ENCODE measurements at regions not wholly inside any gene's neighbourhood (a gene's known extent, or its start where the extent isn't known, plus 50 kb on each side); places are given as distances from the start of the nearest gene placed in this dataset.

- no peaks in the 10 kb centered on the region for H3K9me3 ChIP-seq (ENCODE audit: low read length)
- no peak overlapping the region for H2AFZ ChIP-seq (ENCODE audit: low read depth, low read length)
- no peaks in the 10 kb centered on the region for H3K36me3 ChIP-seq (ENCODE audit: insufficient read depth, low read length)
- H3K4me1 ChIP-seq (ENCODE audit: insufficient read depth, low read length), result no peaks in the 10 kb centered on the region
- H3K4me3 ChIP-seq (ENCODE audit: low read length), result no peak overlapping the region
- no peaks in the 10 kb centered on the region for H3K27me3 ChIP-seq (ENCODE audit: insufficient read depth, low read length)
These were observed 1171.4 kb downstream of the TBC1D22A start for GRCh38 chr22:47933891-47934290.

- Histone ChIP-seq H3K4me1 (ENCODE audit: insufficient read depth, low read length) (no peaks in the 10 kb centered on the region), H3K4me3 (ENCODE audit: low read length) (no peak overlapping the region), H3K27me3 (ENCODE audit: insufficient read depth, low read length) (no peaks in the 10 kb centered on the region), H3K9me3 (ENCODE audit: low read length) (no peaks in the 10 kb centered on the region), H2AFZ (ENCODE audit: low read depth, low read length) (no peak overlapping the region), H3K36me3 (ENCODE audit: insufficient read depth, low read length) (no peaks in the 10 kb centered on the region)
These were observed 1170.8 kb downstream of the TBC1D22A start for GRCh38 chr22:47933226-47933625.

- H2AFZ ChIP-seq (ENCODE audit: low read depth, low read length), result no peak overlapping the region
- no peak overlapping the region for H3K4me3 ChIP-seq (ENCODE audit: low read length)
- H3K36me3 ChIP-seq (ENCODE audit: insufficient read depth, low read length), result no peaks in the 10 kb centered on the region
- no peaks in the 10 kb centered on the region for H3K4me1 ChIP-seq (ENCODE audit: insufficient read depth, low read length)
- H3K27me3 ChIP-seq (ENCODE audit: insufficient read depth, low read length), result no peaks in the 10 kb centered on the region
- H3K9me3 ChIP-seq (ENCODE audit: low read length), result no peaks in the 10 kb centered on the region
These were observed 1167.3 kb downstream of the TBC1D22A start for GRCh38 chr22:47929646-47930185.

GRCh38 chr22:47929073-47929472 lies 1166.6 kb downstream of the TBC1D22A start:
- Histone ChIP-seq H3K27me3 (ENCODE audit: insufficient read depth, low read length) (no peaks in the 10 kb centered on the region), H3K36me3 (ENCODE audit: insufficient read depth, low read length) (no peaks in the 10 kb centered on the region), H3K9me3 (ENCODE audit: low read length) (no peaks in the 10 kb centered on the region), H3K4me3 (ENCODE audit: low read length) (no peak overlapping the region), H3K4me1 (ENCODE audit: insufficient read depth, low read length) (no peaks in the 10 kb centered on the region), H2AFZ (ENCODE audit: low read depth, low read length) (no peak overlapping the region)

- Histone ChIP-seq H3K9me3 (ENCODE audit: low read length) (no peaks in the 10 kb centered on the region), H3K36me3 (ENCODE audit: insufficient read depth, low read length) (no peaks in the 10 kb centered on the region), H2AFZ (ENCODE audit: low read depth, low read length) (no peak overlapping the region), H3K27me3 (ENCODE audit: insufficient read depth, low read length) (no peaks in the 10 kb centered on the region), H3K4me1 (ENCODE audit: insufficient read depth, low read length) (no peaks in the 10 kb centered on the region), H3K4me3 (ENCODE audit: low read length) (no peak overlapping the region)
These were observed 1166.2 kb downstream of the TBC1D22A start for GRCh38 chr22:47928631-47929030.

GRCh38 chr22:47927648-47928210 lies 1165.3 kb downstream of the TBC1D22A start:
- H3K36me3 ChIP-seq (ENCODE audit: insufficient read depth, low read length), result no peaks in the 10 kb centered on the region
- H3K4me3 ChIP-seq (ENCODE audit: low read length), result no peak overlapping the region

GRCh38 chr22:47923011-47923427 lies 1160.6 kb downstream of the TBC1D22A start:
- Histone ChIP-seq H3K36me3 (ENCODE audit: insufficient read depth, low read length) (no peaks in the 10 kb centered on the region), H3K27me3 (ENCODE audit: insufficient read depth, low read length) (no peaks in the 10 kb centered on the region), H3K4me1 (ENCODE audit: insufficient read depth, low read length) (no peaks in the 10 kb centered on the region), H2AFZ (ENCODE audit: low read depth, low read length) (no peak overlapping the region), H3K4me3 (ENCODE audit: low read length) (no peak overlapping the region), H3K9me3 (ENCODE audit: low read length) (no peaks in the 10 kb centered on the region)

More at GRCh38 chr22:47927648-47928210, 1165.3 kb downstream of the TBC1D22A start:
- no peak overlapping the region for H2AFZ ChIP-seq (ENCODE audit: low read depth, low read length)
- no peaks in the 10 kb centered on the region for H3K4me1 ChIP-seq (ENCODE audit: insufficient read depth, low read length)
- no peaks in the 10 kb centered on the region for H3K27me3 ChIP-seq (ENCODE audit: insufficient read depth, low read length)
- no peaks in the 10 kb centered on the region for H3K9me3 ChIP-seq (ENCODE audit: low read length)

- Histone ChIP-seq H3K4me3 (ENCODE audit: low read length) (no peak overlapping the region), H3K9me3 (ENCODE audit: low read length) (no peaks in the 10 kb centered on the region), H3K27me3 (ENCODE audit: insufficient read depth, low read length) (no peaks in the 10 kb centered on the region), H2AFZ (ENCODE audit: low read depth, low read length) (no peak overlapping the region), H3K4me1 (ENCODE audit: insufficient read depth, low read length) (no peaks in the 10 kb centered on the region), H3K36me3 (ENCODE audit: insufficient read depth, low read length) (no peaks in the 10 kb centered on the region)
These were observed 1159.5 kb downstream of the TBC1D22A start for GRCh38 chr22:47921906-47922305.

GRCh38 chr22:47920380-47920959 lies 1158.0 kb downstream of the TBC1D22A start:
- Histone ChIP-seq H3K9me3 (ENCODE audit: low read length) (no peaks in the 10 kb centered on the region), H2AFZ (ENCODE audit: low read depth, low read length) (no peak overlapping the region), H3K36me3 (ENCODE audit: insufficient read depth, low read length) (no peaks in the 10 kb centered on the region), H3K4me1 (ENCODE audit: insufficient read depth, low read length) (no peaks in the 10 kb centered on the region), H3K27me3 (ENCODE audit: insufficient read depth, low read length) (no peaks in the 10 kb centered on the region), H3K4me3 (ENCODE audit: low read length) (no peak overlapping the region)

GRCh38 chr22:47919893-47920292 lies 1157.4 kb downstream of the TBC1D22A start:
- no peak overlapping the region for H2AFZ ChIP-seq (ENCODE audit: low read depth, low read length)

GRCh38 chr22:47919001-47919441 lies 1156.6 kb downstream of the TBC1D22A start:
- Histone ChIP-seq H3K27me3 (ENCODE audit: insufficient read depth, low read length) (no peaks in the 10 kb centered on the region), H3K4me3 (ENCODE audit: low read length) (no peak overlapping the region), H3K9me3 (ENCODE audit: low read length) (no peaks in the 10 kb centered on the region), H2AFZ (ENCODE audit: low read depth, low read length) (no peak overlapping the region), H3K36me3 (ENCODE audit: insufficient read depth, low read length) (no peaks in the 10 kb centered on the region), H3K4me1 (ENCODE audit: insufficient read depth, low read length) (no peaks in the 10 kb centered on the region)

More at GRCh38 chr22:47919893-47920292, 1157.4 kb downstream of the TBC1D22A start:
- Histone ChIP-seq H3K36me3 (ENCODE audit: insufficient read depth, low read length) (no peaks in the 10 kb centered on the region), H3K27me3 (ENCODE audit: insufficient read depth, low read length) (no peaks in the 10 kb centered on the region), H3K9me3 (ENCODE audit: low read length) (no peaks in the 10 kb centered on the region), H3K4me3 (ENCODE audit: low read length) (no peak overlapping the region), H3K4me1 (ENCODE audit: insufficient read depth, low read length) (no peaks in the 10 kb centered on the region)

- H2AFZ ChIP-seq (ENCODE audit: low read depth, low read length), result no peak overlapping the region
- H3K36me3 ChIP-seq (ENCODE audit: insufficient read depth, low read length), result no peaks in the 10 kb centered on the region
- no peaks in the 10 kb centered on the region for H3K27me3 ChIP-seq (ENCODE audit: insufficient read depth, low read length)
- H3K4me3 ChIP-seq (ENCODE audit: low read length), result no peak overlapping the region
- H3K9me3 ChIP-seq (ENCODE audit: low read length), result no peaks in the 10 kb centered on the region
- H3K4me1 ChIP-seq (ENCODE audit: insufficient read depth, low read length), result no peaks in the 10 kb centered on the region
These were observed 1155.9 kb downstream of the TBC1D22A start for GRCh38 chr22:47918276-47918921.

- Histone ChIP-seq H2AFZ (ENCODE audit: low read depth, low read length) (no peak overlapping the region), H3K27me3 (ENCODE audit: insufficient read depth, low read length) (no peaks in the 10 kb centered on the region), H3K4me1 (ENCODE audit: insufficient read depth, low read length) (no peaks in the 10 kb centered on the region), H3K36me3 (ENCODE audit: insufficient read depth, low read length) (no peaks in the 10 kb centered on the region), H3K9me3 (ENCODE audit: low read length) (no peaks in the 10 kb centered on the region), H3K4me3 (ENCODE audit: low read length) (no peak overlapping the region)
These were observed 1152.1 kb downstream of the TBC1D22A start for GRCh38 chr22:47914481-47915097.

All from neuron (in vitro differentiated cells).